ENCODE measurements at regions not wholly inside any gene's neighbourhood (a gene's known extent, or its start where the extent isn't known, plus 50 kb on each side); places are given as distances from the start of the nearest gene placed in this dataset.

DNA sequence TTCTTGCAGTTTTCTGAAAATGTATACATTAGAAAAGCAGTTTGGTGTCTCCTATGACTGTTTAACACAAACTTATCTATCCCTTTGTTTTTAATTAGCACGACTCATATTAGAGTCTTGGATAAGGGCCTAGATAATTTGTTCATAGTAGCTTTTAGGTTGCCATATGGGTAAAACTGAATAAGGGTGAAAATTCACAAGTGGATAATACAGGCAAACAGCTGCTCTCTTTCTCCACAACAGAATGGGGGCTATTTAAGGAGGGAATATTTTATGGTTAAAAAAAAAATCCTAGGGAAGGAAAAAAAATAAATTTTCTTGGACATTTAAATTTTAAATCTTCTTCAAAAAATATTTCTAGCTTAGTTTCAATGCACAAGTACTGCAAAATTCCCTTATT, 1416.1 kb downstream of the GATA3 start:
- no peak overlapping the region for H3K27ac ChIP-seq (ENCODE audit: low read depth, low read length)
- no peaks in the 10 kb centered on the region for H3K36me3 ChIP-seq (ENCODE audit: insufficient read depth, low read length)
- 0 out of 2 replicates have a peak, but pooled peaks cover 3% of the 10 kb centered on the region for H3K27me3 ChIP-seq (ENCODE audit: insufficient read depth, low read length)
- H3K4me3 ChIP-seq (ENCODE audit: low read depth, low read length), result no peak overlapping the region
- no peak overlapping the region for H2AFZ ChIP-seq (ENCODE audit: low read length, unreplicated experiment)
- no peaks in the 10 kb centered on the region for H3K4me1 ChIP-seq (ENCODE audit: control insufficient read depth, insufficient read depth, low read length, unreplicated experiment)
- H3K79me2 ChIP-seq (ENCODE audit: control insufficient read depth, insufficient read depth, low read length, unreplicated experiment), result no peaks in the 10 kb centered on the region

DNA sequence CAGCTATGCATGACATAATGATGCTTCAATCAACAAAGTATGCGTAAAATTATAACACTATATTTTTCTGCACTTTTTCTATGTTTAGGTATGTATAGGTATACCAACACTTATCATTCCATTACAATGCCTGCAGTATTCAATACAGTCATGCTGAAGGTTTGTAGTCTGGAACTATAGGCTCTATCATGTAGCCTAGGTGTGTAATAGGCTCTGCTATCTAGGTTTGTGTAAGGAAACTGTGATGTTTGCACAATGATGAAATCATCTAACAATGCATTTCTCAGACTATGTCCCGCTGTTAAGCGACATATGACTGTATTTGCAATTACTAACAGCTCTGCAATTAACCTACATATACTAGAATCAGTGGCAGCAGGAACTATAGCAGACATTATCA, 1447.5 kb downstream of the GATA3 start:
- H3K27me3 ChIP-seq (ENCODE audit: insufficient read depth, low read length), result peaks cover 33% of the 10 kb centered on the region; the same call in 1 of the 2 replicates
- H3K4me1 ChIP-seq (ENCODE audit: control insufficient read depth, insufficient read depth, low read length, unreplicated experiment), result no peaks in the 10 kb centered on the region
- no peaks in the 10 kb centered on the region for H3K79me2 ChIP-seq (ENCODE audit: control insufficient read depth, insufficient read depth, low read length, unreplicated experiment)
- H3K27ac ChIP-seq (ENCODE audit: low read depth, low read length), result no peak overlapping the region
- H3K36me3 ChIP-seq (ENCODE audit: insufficient read depth, low read length), result no peaks in the 10 kb centered on the region
- H3K4me3 ChIP-seq (ENCODE audit: low read depth, low read length), result no peak overlapping the region
- no peak overlapping the region for H2AFZ ChIP-seq (ENCODE audit: low read length, unreplicated experiment)

DNA sequence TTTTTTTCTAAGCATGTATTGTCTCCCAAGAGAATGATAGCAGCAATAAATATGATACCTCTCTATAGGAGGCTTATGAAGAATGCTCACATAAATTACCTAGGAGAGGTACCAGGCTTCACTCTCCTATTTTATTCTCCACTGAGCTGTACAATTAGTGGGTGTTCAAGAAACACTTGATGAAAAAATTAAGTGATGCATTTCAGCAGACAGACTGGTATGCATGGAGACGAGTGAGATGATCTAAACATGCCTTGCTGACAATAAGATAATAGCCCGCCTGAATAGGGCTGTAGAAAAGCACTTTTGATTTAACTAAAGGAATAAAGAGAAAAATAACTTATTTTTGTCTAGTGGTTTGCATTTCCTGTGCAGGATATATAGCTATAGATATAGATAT, 1449.7 kb downstream of the GATA3 start:
- Histone ChIP-seq H3K36me3 (ENCODE audit: insufficient read depth, low read length) (no peaks in the 10 kb centered on the region), H2AFZ (ENCODE audit: low read length, unreplicated experiment) (no peak overlapping the region), H3K27me3 (ENCODE audit: insufficient read depth, low read length) (peaks cover 39% of the 10 kb centered on the region; the same call in 1 of the 2 replicates), H3K4me1 (ENCODE audit: control insufficient read depth, insufficient read depth, low read length, unreplicated experiment) (no peaks in the 10 kb centered on the region), H3K79me2 (ENCODE audit: control insufficient read depth, insufficient read depth, low read length, unreplicated experiment) (no peaks in the 10 kb centered on the region), H3K4me3 (ENCODE audit: low read depth, low read length) (no peak overlapping the region), H3K27ac (ENCODE audit: low read depth, low read length) (no peak overlapping the region)

DNA sequence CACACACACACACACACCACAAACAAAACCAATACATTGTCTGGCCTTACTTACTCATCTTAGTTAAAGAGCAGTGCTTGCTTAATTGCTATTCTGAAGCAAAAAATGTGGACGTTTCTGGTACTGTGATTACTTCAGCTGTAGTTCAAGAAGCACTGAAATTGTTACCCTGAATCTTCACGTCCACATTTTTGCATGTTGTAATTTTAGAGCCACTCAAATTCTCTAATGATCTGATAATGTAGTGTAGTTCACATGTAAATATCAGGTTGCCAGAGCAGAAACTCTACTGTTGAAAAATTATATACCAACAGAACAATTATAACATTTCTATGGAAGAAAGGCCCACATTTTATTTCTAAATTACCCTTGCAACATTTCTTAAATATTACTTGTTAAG, 1451.1 kb downstream of the GATA3 start:
- Histone ChIP-seq H3K27ac (ENCODE audit: low read depth, low read length) (no peak overlapping the region), H3K36me3 (ENCODE audit: insufficient read depth, low read length) (no peaks in the 10 kb centered on the region), H2AFZ (ENCODE audit: low read length, unreplicated experiment) (no peak overlapping the region), H3K27me3 (ENCODE audit: insufficient read depth, low read length) (peaks cover 46% of the 10 kb centered on the region), H3K4me1 (ENCODE audit: control insufficient read depth, insufficient read depth, low read length, unreplicated experiment) (no peaks in the 10 kb centered on the region), H3K79me2 (ENCODE audit: control insufficient read depth, insufficient read depth, low read length, unreplicated experiment) (no peaks in the 10 kb centered on the region), H3K4me3 (ENCODE audit: low read depth, low read length) (no peak overlapping the region)

DNA sequence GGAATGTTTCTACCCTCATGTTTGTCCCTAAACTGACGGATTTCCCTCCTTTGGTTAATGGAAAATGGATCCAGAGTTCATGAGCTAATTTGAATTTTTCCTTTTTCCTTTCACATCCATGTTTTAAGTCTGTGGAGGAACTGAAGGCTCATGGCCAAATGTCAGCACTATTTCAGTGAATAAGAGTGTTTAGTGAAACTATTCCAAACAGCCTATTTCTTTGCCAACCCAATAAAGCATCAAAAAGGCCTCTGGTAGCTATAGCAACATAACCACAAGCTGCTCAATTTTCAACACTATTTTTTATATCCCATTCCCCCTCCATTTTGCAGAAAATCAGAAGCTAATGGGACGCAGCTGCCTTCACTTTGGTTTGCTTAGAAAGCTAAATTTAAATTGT, 1454.1 kb downstream of the GATA3 start:
- H3K4me1 ChIP-seq (ENCODE audit: control insufficient read depth, insufficient read depth, low read length, unreplicated experiment), result no peaks in the 10 kb centered on the region
- H2AFZ ChIP-seq (ENCODE audit: low read length, unreplicated experiment), result no peak overlapping the region
- peaks cover 51% of the 10 kb centered on the region for H3K27me3 ChIP-seq (ENCODE audit: insufficient read depth, low read length)
- H3K36me3 ChIP-seq (ENCODE audit: insufficient read depth, low read length), result no peaks in the 10 kb centered on the region
- no peak overlapping the region for H3K27ac ChIP-seq (ENCODE audit: low read depth, low read length)
- no peaks in the 10 kb centered on the region for H3K79me2 ChIP-seq (ENCODE audit: control insufficient read depth, insufficient read depth, low read length, unreplicated experiment)
- H3K4me3 ChIP-seq (ENCODE audit: low read depth, low read length), result no peak overlapping the region

DNA sequence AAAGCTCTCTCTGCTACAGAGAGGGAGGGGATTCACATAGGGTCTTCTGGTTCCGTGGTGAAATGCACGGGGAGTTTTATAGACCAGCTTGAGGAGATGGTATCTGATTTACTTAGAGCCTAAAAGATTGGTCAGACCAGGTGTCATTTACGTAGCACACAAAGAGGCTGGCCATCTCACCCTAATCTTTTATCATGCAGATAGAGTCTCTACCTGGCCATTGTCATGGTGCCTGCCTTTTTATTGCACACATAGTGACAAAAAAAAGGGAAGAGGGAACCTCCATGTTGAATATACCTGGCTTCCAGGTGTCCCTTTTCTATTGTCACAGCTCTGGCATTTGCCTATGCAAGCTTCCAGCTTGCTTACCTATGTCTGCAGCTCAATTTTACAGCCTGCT, 1456.1 kb downstream of the GATA3 start:
- no peak overlapping the region for H3K27ac ChIP-seq (ENCODE audit: low read depth, low read length)
- H3K27me3 ChIP-seq (ENCODE audit: insufficient read depth, low read length), result peaks cover 41% of the 10 kb centered on the region
- H3K4me3 ChIP-seq (ENCODE audit: low read depth, low read length), result no peak overlapping the region
- H3K79me2 ChIP-seq (ENCODE audit: control insufficient read depth, insufficient read depth, low read length, unreplicated experiment), result no peaks in the 10 kb centered on the region
- H3K4me1 ChIP-seq (ENCODE audit: control insufficient read depth, insufficient read depth, low read length, unreplicated experiment), result no peaks in the 10 kb centered on the region
- H2AFZ ChIP-seq (ENCODE audit: low read length, unreplicated experiment), result no peak overlapping the region
- no peaks in the 10 kb centered on the region for H3K36me3 ChIP-seq (ENCODE audit: insufficient read depth, low read length)

DNA sequence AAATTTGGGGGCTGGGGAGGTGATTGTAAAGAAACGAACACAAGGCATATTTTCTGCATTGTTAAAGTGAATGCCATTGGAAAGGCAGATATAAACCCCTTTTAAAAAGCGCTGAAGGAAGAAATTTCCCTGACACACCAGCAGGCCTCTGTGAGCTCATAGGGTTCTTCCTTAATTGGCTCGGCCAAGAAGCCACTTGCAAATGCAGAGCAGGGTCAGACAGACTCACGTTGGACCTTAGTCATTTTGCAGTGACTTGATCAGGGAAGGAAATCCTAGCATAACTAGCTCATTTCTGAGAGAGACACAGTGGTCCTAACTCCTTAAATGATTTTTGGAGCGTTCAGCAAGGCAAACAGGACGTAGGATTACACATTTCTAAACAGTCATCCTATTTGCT, 1461.4 kb downstream of the GATA3 start:
- Histone ChIP-seq H2AFZ (ENCODE audit: low read length, unreplicated experiment) (no peak overlapping the region), H3K4me3 (ENCODE audit: low read depth, low read length) (no peak overlapping the region), H3K79me2 (ENCODE audit: control insufficient read depth, insufficient read depth, low read length, unreplicated experiment) (no peaks in the 10 kb centered on the region), H3K4me1 (ENCODE audit: control insufficient read depth, insufficient read depth, low read length, unreplicated experiment) (no peaks in the 10 kb centered on the region), H3K27me3 (ENCODE audit: insufficient read depth, low read length) (peaks cover 17% of the 10 kb centered on the region), H3K36me3 (ENCODE audit: insufficient read depth, low read length) (no peaks in the 10 kb centered on the region), H3K27ac (ENCODE audit: low read depth, low read length) (no peak overlapping the region)

DNA sequence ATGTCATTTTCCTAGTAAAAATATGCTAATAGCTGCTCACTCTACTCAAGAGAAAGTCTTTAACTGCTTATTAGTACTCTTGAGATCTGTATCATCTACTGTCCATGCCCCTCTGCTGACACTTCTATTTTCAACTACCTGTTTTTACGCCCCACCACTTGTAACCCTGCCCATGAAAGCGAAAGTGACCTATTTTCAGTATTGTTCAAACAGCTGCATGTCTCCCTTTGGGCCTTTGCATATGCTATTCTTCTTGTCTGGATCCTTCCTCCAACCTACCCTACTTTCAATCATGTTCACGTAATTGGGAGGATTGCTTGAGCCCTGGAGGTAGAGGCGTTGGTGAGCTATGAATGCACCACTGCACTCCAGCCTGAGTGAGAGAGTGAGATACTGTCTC, 1481.3 kb downstream of the GATA3 start:
- H3K4me3 ChIP-seq (ENCODE audit: low read depth, low read length), result no peak overlapping the region

DNA sequence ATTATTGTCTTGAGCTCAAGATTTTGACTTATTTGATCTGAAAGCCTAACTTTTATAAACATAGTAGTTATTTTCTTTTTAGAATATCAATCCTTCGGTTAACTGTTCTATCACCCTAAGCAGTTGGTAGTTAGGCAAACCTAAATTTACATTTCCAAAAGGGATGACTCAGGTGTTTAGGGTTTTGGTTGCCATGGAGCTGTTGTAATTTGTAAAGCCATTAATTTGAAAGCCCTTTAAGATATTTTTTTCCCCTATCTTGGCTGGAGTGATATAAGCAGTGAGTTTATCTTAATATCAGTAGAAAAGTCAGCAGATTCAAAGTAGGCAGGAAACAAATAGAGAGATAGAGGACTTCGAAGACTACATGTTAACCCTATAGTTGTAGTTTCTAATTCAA, 1472.6 kb upstream of the CELF2 start:
- H3K79me2 ChIP-seq (ENCODE audit: control insufficient read depth, insufficient read depth, low read length, unreplicated experiment), result no peaks in the 10 kb centered on the region
- no peak overlapping the region for H3K27ac ChIP-seq (ENCODE audit: low read depth, low read length)

More for the DNA sequence above, 1481.3 kb downstream of the GATA3 start:
- no peaks in the 10 kb centered on the region for H3K4me1 ChIP-seq (ENCODE audit: control insufficient read depth, insufficient read depth, low read length, unreplicated experiment)
- H3K79me2 ChIP-seq (ENCODE audit: control insufficient read depth, insufficient read depth, low read length, unreplicated experiment), result no peaks in the 10 kb centered on the region
- 0 out of 2 replicates have a peak, but pooled peaks cover 5% of the 10 kb centered on the region for H3K27me3 ChIP-seq (ENCODE audit: insufficient read depth, low read length)
- no peak overlapping the region for H2AFZ ChIP-seq (ENCODE audit: low read length, unreplicated experiment)
- no peak overlapping the region for H3K27ac ChIP-seq (ENCODE audit: low read depth, low read length)
- no peaks in the 10 kb centered on the region for H3K36me3 ChIP-seq (ENCODE audit: insufficient read depth, low read length)

DNA sequence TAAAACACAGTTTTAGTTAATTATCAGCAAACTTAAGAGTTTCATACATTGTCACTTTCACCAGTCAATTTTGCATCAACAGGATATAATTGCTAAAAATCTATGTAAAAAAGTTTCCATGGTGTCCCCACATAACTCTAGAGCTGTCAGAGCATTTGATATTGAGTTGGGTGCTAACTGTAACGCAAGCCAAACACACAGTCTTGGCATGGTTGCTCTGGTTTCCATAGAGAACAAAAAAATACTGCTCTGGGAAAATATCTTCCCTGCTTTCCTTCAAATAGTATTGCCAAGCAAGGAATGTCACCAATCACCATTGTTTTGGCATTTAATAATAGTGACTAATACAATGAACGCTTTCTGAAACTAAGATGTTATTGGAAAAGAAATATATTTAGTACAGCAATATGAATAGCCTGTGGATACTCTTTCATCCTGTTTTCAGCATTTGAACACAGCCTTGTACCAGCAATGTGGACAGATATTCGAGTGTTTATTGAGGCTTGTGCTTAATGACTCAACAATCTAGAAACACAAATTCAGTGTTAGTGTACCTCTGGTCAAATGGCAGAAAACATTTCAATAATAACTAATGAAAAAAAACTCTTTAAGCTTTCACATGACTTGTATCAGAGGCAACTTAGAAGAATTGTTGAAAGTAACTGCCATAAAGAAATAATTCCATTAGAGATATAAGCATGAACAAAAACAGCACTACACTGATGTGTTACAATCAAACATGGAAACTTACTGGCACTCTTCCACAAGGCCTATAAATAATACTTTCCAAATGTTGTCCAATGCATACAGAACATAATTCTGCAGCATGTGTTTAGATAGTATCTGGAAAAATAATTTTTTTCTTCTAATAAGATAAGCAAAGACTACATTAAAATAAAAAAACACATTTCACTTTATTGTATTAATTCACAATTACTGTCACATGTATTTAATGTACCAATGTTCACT, 1469.5 kb upstream of the CELF2 start:
- H2AFZ ChIP-seq (ENCODE audit: low read length, unreplicated experiment), result no peak overlapping the region
- H3K27ac ChIP-seq (ENCODE audit: low read depth, low read length), result no peak overlapping the region
- no peaks in the 10 kb centered on the region; the same call in 1 of the 2 replicates for H3K36me3 ChIP-seq (ENCODE audit: insufficient read depth, low read length)
- no peaks in the 10 kb centered on the region for H3K79me2 ChIP-seq (ENCODE audit: control insufficient read depth, insufficient read depth, low read length, unreplicated experiment)
- H3K4me1 ChIP-seq (ENCODE audit: control insufficient read depth, insufficient read depth, low read length, unreplicated experiment), result no peaks in the 10 kb centered on the region
- no peak overlapping the region for H3K4me3 ChIP-seq (ENCODE audit: low read depth, low read length)
- peaks cover 7% of the 10 kb centered on the region; the same call in 1 of the 2 replicates for H3K27me3 ChIP-seq (ENCODE audit: insufficient read depth, low read length)

More for the DNA sequence above, 1472.6 kb upstream of the CELF2 start:
- Histone ChIP-seq H3K4me3 (ENCODE audit: low read depth, low read length) (no peak overlapping the region), H2AFZ (ENCODE audit: low read length, unreplicated experiment) (no peak overlapping the region), H3K27me3 (ENCODE audit: insufficient read depth, low read length) (peaks cover 19% of the 10 kb centered on the region; the same call in 1 of the 2 replicates), H3K36me3 (ENCODE audit: insufficient read depth, low read length) (no peaks in the 10 kb centered on the region; the same call in 1 of the 2 replicates), H3K4me1 (ENCODE audit: control insufficient read depth, insufficient read depth, low read length, unreplicated experiment) (no peaks in the 10 kb centered on the region)

DNA sequence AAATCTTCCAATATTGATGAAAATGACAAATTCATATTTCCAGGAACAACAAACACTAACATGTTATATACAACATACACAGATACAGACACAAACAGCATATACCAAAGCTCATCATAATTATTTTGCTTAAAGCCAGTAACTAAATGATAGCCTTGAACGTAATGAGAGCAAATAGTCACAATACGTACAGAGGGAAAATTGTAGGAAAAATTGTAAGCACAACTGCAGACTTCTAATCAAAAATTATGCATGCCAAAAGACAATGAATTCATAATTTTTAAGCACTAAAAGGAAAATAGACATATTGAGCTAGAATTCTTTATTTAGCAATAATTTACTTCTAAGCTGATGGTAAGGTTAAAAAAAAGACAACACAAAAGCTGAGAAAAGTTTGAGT, 1466.9 kb upstream of the CELF2 start:
- no peaks in the 10 kb centered on the region for H3K79me2 ChIP-seq (ENCODE audit: control insufficient read depth, insufficient read depth, low read length, unreplicated experiment)
- no peaks in the 10 kb centered on the region for H3K36me3 ChIP-seq (ENCODE audit: insufficient read depth, low read length)
- no peaks in the 10 kb centered on the region for H3K27me3 ChIP-seq (ENCODE audit: insufficient read depth, low read length)
- no peak overlapping the region for H2AFZ ChIP-seq (ENCODE audit: low read length, unreplicated experiment)
- no peaks in the 10 kb centered on the region for H3K4me1 ChIP-seq (ENCODE audit: control insufficient read depth, insufficient read depth, low read length, unreplicated experiment)
- H3K27ac ChIP-seq (ENCODE audit: low read depth, low read length), result no peak overlapping the region
- no peak overlapping the region for H3K4me3 ChIP-seq (ENCODE audit: low read depth, low read length)
